H1 (cell line): ENCODE measurements at regions not wholly inside any gene's neighbourhood (a gene's known extent, or its start where the extent isn't known, plus 50 kb on each side); places are given as distances from the start of the nearest gene placed in this dataset.

Experiments
- CTCF ChIA-PET: fragments of 300-600 bp; sonication (Branson Sonifier 250); formaldehyde crosslinking; loops from one replicate; lab custom pipeline; 2021; ENCODE audit not compliant: partially characterized antibody; lab: Charles Lee
- POLR2A ChIA-PET: fragments of 300-600 bp; sonication (Branson Sonifier 250); formaldehyde crosslinking; loops from one replicate; lab custom pipeline; 2021; ENCODE audit warnings: inconsistent platforms; ENCODE audit not compliant: partially characterized antibody; lab: Charles Lee
- DNase-seq, 2 experiments: peaks; one replicate each; pipeline versions ENCODE4 v3.0.0 to v3.0.0-alpha.2; 2010 to 2022; ENCODE audit warnings: low spot score in 2 of 2, low read depth in 1 of 2, mixed read lengths in 1 of 2
- FAIRE-seq: peaks from 2 replicates; lab custom pipeline; 2011; peaks lifted over from hg19 to GRCh38; lab: Jason Lieb, UNC
- H2AFZ ChIP-seq: 2 replicates; pipeline ENCODE4 v1.8.1; 2012; ENCODE audit warnings: low read length, inconsistent platforms
- H2AK5ac ChIP-seq: 2 replicates; pipeline ENCODE4 v1.6.1; 2013; ENCODE audit warnings: low read depth, low read length
- H2BK120ac ChIP-seq: replicated peaks from 2 replicates; pipeline ENCODE3; 2013; ENCODE audit warnings: low read depth, low read length, inconsistent platforms
- H2BK12ac ChIP-seq: 2 replicates; pipeline ENCODE4 v1.6.1; 2013; ENCODE audit warnings: low read depth, low read length
- H2BK15ac ChIP-seq: 2 replicates; pipeline ENCODE4 v1.6.1; 2013; ENCODE audit warnings: low read length
- H2BK20ac ChIP-seq: 2 replicates; pipeline ENCODE4 v1.6.1; 2013; ENCODE audit warnings: low read length
- H2BK5ac ChIP-seq: 2 replicates; pipeline ENCODE4 v1.6.1; 2013; ENCODE audit warnings: low read depth, low read length
- H3K14ac ChIP-seq: 2 replicates; pipeline ENCODE4 v1.6.1; 2013; ENCODE audit warnings: inconsistent platforms; ENCODE audit not compliant: insufficient read length
- H3K18ac ChIP-seq: 2 replicates; pipeline ENCODE4 v1.6.1; 2013; ENCODE audit warnings: low read length; ENCODE audit errors: extremely low read depth
- H3K23ac ChIP-seq: 2 replicates; pipeline ENCODE4 v1.6.1; 2013; ENCODE audit warnings: inconsistent platforms; ENCODE audit not compliant: insufficient read length
- H3K23me2 ChIP-seq: 2 replicates; pipeline ENCODE4 v1.6.1; 2013; ENCODE audit warnings: low read depth, low read length
- H3K27ac ChIP-seq: 2 replicates; pipeline ENCODE4 v1.6.1; 2011; ENCODE audit warnings: low read depth, low read length, inconsistent platforms
- H3K27me3 ChIP-seq, 4 experiments: replicated peaks in 1 of 4; 1 replicate in 1 of 4; 2 replicates in 3 of 4; pipeline versions ENCODE4 v1.6.1 to v1.8.1; 2011 to 2013; ENCODE audit warnings: low read length in 3 of 4, mild to moderate bottlenecking in 3 of 4, inconsistent platforms in 2 of 4, mixed read lengths in 2 of 4, moderate library complexity in 1 of 4; ENCODE audit not compliant: control insufficient read depth in 3 of 4, insufficient read depth in 3 of 4; ENCODE audit errors: extremely low read depth in 1 of 4
- H3K36me3 ChIP-seq, 4 experiments: 2 replicates each; pipeline versions ENCODE4 v1.6.1 to v1.8.1; 2011 to 2013; ENCODE audit warnings: mild to moderate bottlenecking in 4 of 4, low read length in 3 of 4, moderate library complexity in 2 of 4, control low read depth in 1 of 4, inconsistent platforms in 1 of 4; ENCODE audit not compliant: insufficient read depth in 4 of 4, control insufficient read depth in 2 of 4
- H3K4ac ChIP-seq: replicated peaks from 2 replicates; pipeline ENCODE3; 2013; ENCODE audit warnings: low read length, low read depth, mixed read lengths, inconsistent platforms; ENCODE audit not compliant: insufficient read length
- H3K4me1 ChIP-seq, 4 experiments: replicated peaks in 1 of 4; 1 replicate in 1 of 4; 2 replicates in 3 of 4; pipeline versions ENCODE4 v1.6.1 to v1.8.1; 2011 to 2013; ENCODE audit warnings: low read length in 3 of 4, inconsistent platforms in 2 of 4, mixed read lengths in 1 of 4; ENCODE audit not compliant: insufficient read depth in 4 of 4, control insufficient read depth in 3 of 4
- H3K4me2 ChIP-seq, 2 experiments: 2 replicates each; pipeline versions ENCODE4 v1.6.1 to v1.8.1; 2011 to 2013; ENCODE audit warnings: low read depth in 2 of 2, low read length in 2 of 2, control low read depth in 1 of 2, inconsistent platforms in 1 of 2, mild to moderate bottlenecking in 1 of 2; ENCODE audit not compliant: insufficient read depth in 1 of 2
- H3K4me3 ChIP-seq, 4 experiments: fragments of 200-600, 300-600 bp in 1 of 4; sonication (generic), shearing (Covaris generic), sonication (Bioruptor Twin) in 1 of 4; 2 replicates each; pipeline versions ENCODE4 v1.5.1 to v1.8.1; 2011 to 2016; ENCODE audit warnings: low read length in 4 of 4, low read depth in 3 of 4, control low read depth in 2 of 4, inconsistent platforms in 2 of 4, mild to moderate bottlenecking in 2 of 4, mixed read lengths in 1 of 4, moderate library complexity in 1 of 4; ENCODE audit not compliant: insufficient read depth in 2 of 4; ENCODE audit errors: extremely low read depth in 1 of 4
- H3K56ac ChIP-seq: replicated peaks from 2 replicates; pipeline ENCODE3; 2013; ENCODE audit warnings: low read depth, mild to moderate bottlenecking, mixed read lengths, low read length, inconsistent platforms; ENCODE audit not compliant: insufficient read length
- H3K79me1 ChIP-seq: 2 replicates; pipeline ENCODE4 v1.6.1; 2013; ENCODE audit warnings: low read depth, low read length, control low read depth
- H3K79me2 ChIP-seq, 2 experiments: 2 replicates each; pipeline versions ENCODE4 v1.6.1 to v1.8.1; 2012 to 2013; ENCODE audit warnings: low read length in 2 of 2, mild to moderate bottlenecking in 2 of 2, inconsistent platforms in 1 of 2; ENCODE audit not compliant: insufficient read depth in 2 of 2, control insufficient read depth in 1 of 2
- H3K9ac ChIP-seq, 4 experiments: replicated peaks in 1 of 4; 1 replicate in 1 of 4; 2 replicates in 3 of 4; pipeline versions ENCODE4 v1.6.1 to v1.8.1; 2011 to 2013; ENCODE audit warnings: low read depth in 3 of 4, low read length in 3 of 4, control low read depth in 2 of 4, mild to moderate bottlenecking in 2 of 4, moderate library complexity in 2 of 4, inconsistent platforms in 1 of 4; ENCODE audit errors: extremely low read depth in 1 of 4
- H3K9me3 ChIP-seq, 2 experiments: 2 replicates each; pipeline versions ENCODE4 v1.6.1 to v1.8.1; 2012 to 2013; ENCODE audit warnings: mild to moderate bottlenecking in 2 of 2, moderate library complexity in 2 of 2, control low read depth in 1 of 2, inconsistent platforms in 1 of 2, low read depth in 1 of 2, low read length in 1 of 2, mixed read lengths in 1 of 2; ENCODE audit not compliant: insufficient read depth in 2 of 2
- H4K20me1 ChIP-seq, 2 experiments: replicated peaks in 1 of 2; 2 replicates each; pipeline versions ENCODE3 to v1.8.1; 2011 to 2013; ENCODE audit warnings: inconsistent platforms in 2 of 2, low read length in 2 of 2, mild to moderate bottlenecking in 1 of 2; ENCODE audit not compliant: insufficient read depth in 2 of 2, control insufficient read depth in 1 of 2
- H4K5ac ChIP-seq: 2 replicates; pipeline ENCODE4 v1.6.1; 2013; ENCODE audit warnings: low read length, low read depth, mixed read lengths, inconsistent platforms; ENCODE audit not compliant: insufficient read length
- H4K8ac ChIP-seq: 2 replicates; pipeline ENCODE4 v1.8.0; 2013; ENCODE audit warnings: mild to moderate bottlenecking, moderate library complexity, low read length, inconsistent platforms; ENCODE audit not compliant: insufficient read depth; ENCODE audit errors: extremely low read depth
- H4K91ac ChIP-seq: replicated peaks from 2 replicates; pipeline ENCODE3; 2013; ENCODE audit warnings: low read length, mixed read lengths, inconsistent platforms; ENCODE audit not compliant: insufficient read length
- CBX5 ChIP-seq: fragments of 300-800, 300-1000 bp; sonication (generic); IDR thresholded peaks from 2 replicates; pipeline ENCODE4 v1.7.1; 2016; ENCODE audit warnings: antibody characterized with exemption, low read length, low read depth
- CBX8 ChIP-seq: fragments of 300-800, 300-1000 bp; sonication (generic); IDR thresholded peaks from 2 replicates; pipeline ENCODE4 v1.7.1; 2016; ENCODE audit warnings: low read depth, low read length, borderline replicate concordance
- CREB1 ChIP-seq: IDR thresholded peaks from 2 replicates; pipeline ENCODE4 v1.6.1; 2012; ENCODE audit warnings: inconsistent platforms
- EGR1 ChIP-seq: IDR thresholded peaks from 2 replicates; pipeline ENCODE4 v1.6.1; 2011; ENCODE audit warnings: low read depth, low read length, borderline replicate concordance
- JUN ChIP-seq: IDR thresholded peaks from 2 replicates; pipeline ENCODE4 v1.6.1; 2011; ENCODE audit warnings: low read depth, mild to moderate bottlenecking, improper control_type of control experiment, low read length
- MAFK ChIP-seq: IDR thresholded peaks from 2 replicates; pipeline ENCODE4 v1.6.1; 2012; ENCODE audit warnings: low read depth, mild to moderate bottlenecking, improper control_type of control experiment, low read length
- RNF2 ChIP-seq: fragments of 200-900, 300-1000 bp; sonication (generic); IDR thresholded peaks from 2 replicates; pipeline ENCODE4 v1.7.1; 2016; ENCODE audit warnings: borderline replicate concordance, low read depth, mild to moderate bottlenecking, antibody characterized with exemption, low read length; ENCODE audit not compliant: poor library complexity, severe bottlenecking; ENCODE audit errors: missing control alignments
- SAP30 ChIP-seq: fragments of 300-600 bp; sonication (generic); IDR thresholded peaks from 2 replicates; pipeline ENCODE4 v1.7.1; 2012; ENCODE audit warnings: low read length, moderate library complexity, mild to moderate bottlenecking, inconsistent platforms; ENCODE audit not compliant: insufficient read depth, insufficient replicate concordance
- TAF1 ChIP-seq: IDR thresholded peaks from 2 replicates; pipeline ENCODE4 v1.6.1; 2011; ENCODE audit warnings: mild to moderate bottlenecking, low read depth, low read length
- TCF12 ChIP-seq: IDR thresholded peaks from 2 replicates; pipeline ENCODE4 v1.6.1; 2011; ENCODE audit warnings: low read depth, mild to moderate bottlenecking, low read length
- YY1 ChIP-seq: IDR thresholded peaks from 2 replicates; pipeline ENCODE4 v1.6.1; 2011; ENCODE audit warnings: low read depth, mild to moderate bottlenecking, low read length
- WGBS, 2 experiments: shearing (Covaris generic) in 1 of 2; methylation state at CpG; one replicate each; pipeline versions ENCODE4 v1.1.6 to v1.1.7; 2013 to 2015; ENCODE audit warnings: low lambda C conversion rate in 2 of 2, mixed read lengths in 2 of 2, inconsistent platforms in 1 of 2, low coverage in 1 of 2, missing lambda C conversion rate in 1 of 2; ENCODE audit not compliant: insufficient replicate concordance in 2 of 2, insufficient coverage in 1 of 2, insufficient read length in 1 of 2; ENCODE audit errors: extremely low coverage in 1 of 2, missing lambda C conversion rate in 1 of 2; 5-methylcytosine and 5-hydroxymethylcytosine counted together
- TF ChIP-seq, protein P1 (sequence below): IDR thresholded peaks from 2 replicates; pipeline ENCODE4 v1.6.1; 2012; ENCODE audit warnings: inconsistent platforms

- H3K23ac ChIP-seq, result no peak overlapping the region
- H4K5ac ChIP-seq, result no peak overlapping the region
- no peak overlapping the region for H3K4ac ChIP-seq
- no peak overlapping the region for H2BK20ac ChIP-seq
- ChIA-PET POLR2A (no interaction called here), CTCF (interaction anchor here (0.9 to 1.4 kb wide), 6 partner anchors 11 to 524 kb away, joined by 3 to 5 read pairs (median 4); no protein-coding TSS in a partner anchor)
- H3K79me1 ChIP-seq, result no peaks in the 10 kb centered on the region
- no peak overlapping the region for H3K9ac ChIP-seq
- 85% methylated on average over 9 of the region's 9 CpGs; no CpG with 5 or more reads in 1 of the 2 experiments for WGBS, 2 experiments
- no peak overlapping the region for H2AK5ac ChIP-seq
- H3K9me3 ChIP-seq, result no peaks in the 10 kb centered on the region
- H2AFZ ChIP-seq, result no peak overlapping the region
- H3K79me2 ChIP-seq, result no peaks in the 10 kb centered on the region
- no peaks in the 10 kb centered on the region; a peak in 1 of 7 replicates for H3K4me1 ChIP-seq
- H2BK12ac ChIP-seq, result no peak overlapping the region
- no peak overlapping the region for H2BK15ac ChIP-seq
- H3K4me2 ChIP-seq, result no peak overlapping the region
- no peaks in the 10 kb centered on the region for H4K20me1 ChIP-seq
- no peak overlapping the region for H3K18ac ChIP-seq
- H3K4me3 ChIP-seq, result no peak overlapping the region
- no peak overlapping the region for H2BK120ac ChIP-seq
- no peak overlapping the region for H2BK5ac ChIP-seq
- no peak for TF ChIP-seq CREB1
- TF ChIP-seq TAF1, result no peak
- TF ChIP-seq YY1, result no peak
- TF ChIP-seq TCF12, result no peak
- TF ChIP-seq, protein P1, sequence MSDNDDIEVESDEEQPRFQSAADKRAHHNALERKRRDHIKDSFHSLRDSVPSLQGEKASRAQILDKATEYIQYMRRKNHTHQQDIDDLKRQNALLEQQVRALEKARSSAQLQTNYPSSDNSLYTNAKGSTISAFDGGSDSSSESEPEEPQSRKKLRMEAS, result no peak
- TF ChIP-seq JUN, result no peak
- no peak for TF ChIP-seq MAFK
- no peak for TF ChIP-seq SAP30
- TF ChIP-seq CBX5, result no peak
- TF ChIP-seq EGR1, result no peak
- TF ChIP-seq RNF2, result no peak
- TF ChIP-seq CBX8, result no peak
- no peak for DNase-seq
- H3K23me2 ChIP-seq, result no peaks in the 10 kb centered on the region; the same call in 1 of the 2 replicates
- H4K8ac ChIP-seq, result no peak overlapping the region; the same call in 1 of the 2 replicates
- no peak overlapping the region for H4K91ac ChIP-seq
- no peak overlapping the region for H3K27ac ChIP-seq
- FAIRE-seq, result no peak
- H3K27me3 ChIP-seq, result no peaks in the 10 kb centered on the region
- no peak overlapping the region for H3K56ac ChIP-seq
- no peaks in the 10 kb centered on the region for H3K36me3 ChIP-seq
- no peak overlapping the region for H3K14ac ChIP-seq
Observed at GRCh38 chr1:14522077-14522925, 76.2 kb upstream of the KAZN start.
